Stimulated activated CD4-positive, alpha-beta T cell treated with anti-CD3 and anti-CD28 coated beads, Interleukin-15, amount 100 ng/mL, for 48 hours (primary cell): ENCODE measurements at regions not wholly inside any gene's neighbourhood (a gene's known extent, or its start where the extent isn't known, plus 50 kb on each side); places are given as distances from the start of the nearest gene placed in this dataset.
"Not testable (repeated sequence)": the region's sequence is repeated elsewhere in the genome, so short reads cannot be mapped to it uniquely, and the experiment has no call there.

Experiments used
- DNase-seq, 2 donors: peaks; one replicate each; pipeline ENCODE4 v3.0.0-alpha.2; 2020; ENCODE audit warnings: low read depth in 2 of 2

- not testable (repeated sequence) for DNase-seq
Observed at GRCh38 chr16:29294951-29295795, 111.3 kb downstream of the NPIPB11 start.

- not testable (repeated sequence) for DNase-seq
Observed at GRCh38 chr16:29294400-29294933, 112.0 kb downstream of the NPIPB11 start.

GRCh38 chr16:29293545-29293944 is 113.0 kb downstream of the NPIPB11 start:
- DNase-seq, result not testable (repeated sequence)

- DNase-seq, result not testable (repeated sequence)
Observed at GRCh38 chr16:29292952-29293471, 113.5 kb downstream of the NPIPB11 start.

GRCh38 chr16:29291329-29292271 is 114.9 kb downstream of the NPIPB11 start:
- not testable (repeated sequence) for DNase-seq

GRCh38 chr16:29290631-29291247 is 115.8 kb downstream of the NPIPB11 start:
- peak; percentile 39 to 58 for DNase-seq

GRCh38 chr16:29289516-29290239 is 116.8 kb downstream of the NPIPB11 start:
- not testable (repeated sequence) for DNase-seq

GRCh38 chr16:29288711-29289474 is 117.6 kb downstream of the NPIPB11 start:
- not testable (repeated sequence) for DNase-seq

GRCh38 chr16:29287871-29288535 is 118.5 kb downstream of the NPIPB11 start:
- DNase-seq, result not testable (repeated sequence)

- not testable (repeated sequence) for DNase-seq
Observed at GRCh38 chr16:29287246-29287645, 119.3 kb downstream of the NPIPB11 start.

GRCh38 chr16:29286796-29287195 is 119.7 kb downstream of the NPIPB11 start:
- DNase-seq, result not testable (repeated sequence)

- not testable (repeated sequence) for DNase-seq
Observed at GRCh38 chr16:29286161-29286560, 120.3 kb downstream of the NPIPB11 start.

- DNase-seq, result not testable (repeated sequence)
Observed at GRCh38 chr16:29285151-29285885, 121.2 kb downstream of the NPIPB11 start.

GRCh38 chr16:29284723-29285122 is 121.8 kb downstream of the NPIPB11 start:
- DNase-seq, result not testable (repeated sequence)

GRCh38 chr16:29284159-29284558 is 122.4 kb downstream of the NPIPB11 start:
- DNase-seq, result not testable (repeated sequence)

GRCh38 chr16:29278097-29278871 is 128.2 kb downstream of the NPIPB11 start:
- not testable (repeated sequence) for DNase-seq

GRCh38 chr16:29276446-29276845 is 130.1 kb downstream of the NPIPB11 start:
- DNase-seq, result not testable (repeated sequence)
